ENCODE measurements at regions not wholly inside any gene's neighbourhood (a gene's known extent, or its start where the extent isn't known, plus 50 kb on each side); places are given as distances from the start of the nearest gene placed in this dataset.

DNA sequence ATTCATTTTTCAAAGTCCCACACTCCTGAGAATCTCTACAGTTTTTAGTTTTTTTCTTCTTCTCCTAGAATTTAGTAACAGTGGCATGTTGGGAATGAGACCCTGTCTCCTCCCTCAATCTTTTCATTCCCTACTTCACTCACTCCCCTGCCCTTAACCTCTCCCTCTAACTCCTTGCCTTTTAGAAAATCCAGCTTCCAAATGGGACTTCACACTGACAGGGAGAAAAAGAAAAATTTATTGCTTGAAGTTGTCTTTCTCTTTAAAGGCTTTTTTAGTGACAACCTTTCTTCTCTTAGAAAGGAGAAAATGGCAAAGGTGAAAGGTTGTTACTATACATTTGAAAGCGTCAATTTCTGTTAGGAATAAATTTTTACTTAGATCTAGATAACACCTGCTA lies 359.2 kb downstream of the CDH7 start:
- TF ChIP-seq, protein P1, sequence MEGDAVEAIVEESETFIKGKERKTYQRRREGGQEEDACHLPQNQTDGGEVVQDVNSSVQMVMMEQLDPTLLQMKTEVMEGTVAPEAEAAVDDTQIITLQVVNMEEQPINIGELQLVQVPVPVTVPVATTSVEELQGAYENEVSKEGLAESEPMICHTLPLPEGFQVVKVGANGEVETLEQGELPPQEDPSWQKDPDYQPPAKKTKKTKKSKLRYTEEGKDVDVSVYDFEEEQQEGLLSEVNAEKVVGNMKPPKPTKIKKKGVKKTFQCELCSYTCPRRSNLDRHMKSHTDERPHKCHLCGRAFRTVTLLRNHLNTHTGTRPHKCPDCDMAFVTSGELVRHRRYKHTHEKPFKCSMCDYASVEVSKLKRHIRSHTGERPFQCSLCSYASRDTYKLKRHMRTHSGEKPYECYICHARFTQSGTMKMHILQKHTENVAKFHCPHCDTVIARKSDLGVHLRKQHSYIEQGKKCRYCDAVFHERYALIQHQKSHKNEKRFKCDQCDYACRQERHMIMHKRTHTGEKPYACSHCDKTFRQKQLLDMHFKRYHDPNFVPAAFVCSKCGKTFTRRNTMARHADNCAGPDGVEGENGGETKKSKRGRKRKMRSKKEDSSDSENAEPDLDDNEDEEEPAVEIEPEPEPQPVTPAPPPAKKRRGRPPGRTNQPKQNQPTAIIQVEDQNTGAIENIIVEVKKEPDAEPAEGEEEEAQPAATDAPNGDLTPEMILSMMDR (IDR thresholded peaks at IDR 0.05): no peak
- TF ChIP-seq POLR2A (IDR thresholded peaks at IDR 0.05) (no peak), POLR2AphosphoS5 (IDR thresholded peaks at IDR 0.05) (no peak)

All from breast epithelium (tissue), 3 donors.